ENCODE measurements at regions not wholly inside any gene's neighbourhood (a gene's known extent, or its start where the extent isn't known, plus 50 kb on each side); places are given as distances from the start of the nearest gene placed in this dataset.
A peak's percentile ranks its signal among the peaks of the same experiment; 100 is the strongest.
"Not testable (repeated sequence)": the region's sequence is repeated elsewhere in the genome, so short reads cannot be mapped to it uniquely, and the experiment has no call there.

GRCh38 chr3:146382386-146382785, 87.0 kb downstream of the PLSCR2 start:
- DNase-seq (ENCODE audit: low read depth in 2 of 2): no peak

GRCh38 chr3:146380046-146380445, 89.3 kb downstream of the PLSCR2 start:
- no peak for DNase-seq (ENCODE audit: low read depth in 2 of 2)

- peak in 1 of 2 experiments; percentile 3 for DNase-seq (ENCODE audit: low read depth in 2 of 2)
Measured at GRCh38 chr3:146375219-146375618, 94.1 kb downstream of the PLSCR2 start.

DNA sequence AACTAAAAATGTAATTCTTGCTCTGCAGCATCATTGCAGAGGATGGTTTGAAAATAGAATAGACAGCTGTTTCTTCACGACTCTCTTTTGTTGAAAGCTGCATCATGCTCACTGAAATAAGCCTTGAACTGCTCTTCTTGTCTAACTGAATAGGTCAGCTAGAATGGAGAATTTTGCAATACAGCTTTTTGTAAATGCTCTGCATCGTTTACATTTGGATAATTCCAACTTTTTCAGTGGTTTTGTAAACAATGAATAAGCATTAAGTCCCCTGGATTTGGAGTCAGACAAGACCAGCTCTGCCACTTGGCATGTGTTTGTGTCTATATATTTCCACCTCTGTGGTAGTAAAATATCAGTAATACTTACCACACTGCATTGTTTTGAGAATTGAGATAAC, 95.2 kb downstream of the PLSCR2 start:
- no peak for DNase-seq (ENCODE audit: low read depth in 2 of 2)

- DNase-seq (ENCODE audit: low read depth in 2 of 2): no peak
Measured at GRCh38 chr3:146371902-146372301, 97.5 kb downstream of the PLSCR2 start.

- no peak for DNase-seq (ENCODE audit: low read depth in 2 of 2)
Measured at GRCh38 chr3:146368882-146369523, 100.4 kb downstream of the PLSCR2 start.

GRCh38 chr3:146359841-146360240, 108.9 kb upstream of the PLSCR4 start:
- DNase-seq (ENCODE audit: low read depth in 2 of 2): no peak

GRCh38 chr3:146354421-146354820, 103.5 kb upstream of the PLSCR4 start:
- not testable (repeated sequence) for DNase-seq (ENCODE audit: low read depth in 2 of 2)

- no peak for DNase-seq (ENCODE audit: low read depth in 2 of 2)
Measured at GRCh38 chr3:146350852-146351251, 99.9 kb upstream of the PLSCR4 start.

GRCh38 chr3:146345900-146346299, 95.0 kb upstream of the PLSCR4 start:
- DNase-seq (ENCODE audit: low read depth in 2 of 2): no peak

GRCh38 chr3:146343551-146343950, 92.6 kb upstream of the PLSCR4 start:
- DNase-seq (ENCODE audit: low read depth in 2 of 2): no peak

GRCh38 chr3:146342989-146343388, 92.1 kb upstream of the PLSCR4 start:
- peak; percentile 73 to 81 for DNase-seq (ENCODE audit: low read depth in 2 of 2)

GRCh38 chr3:146339349-146339748, 88.4 kb upstream of the PLSCR4 start:
- DNase-seq (ENCODE audit: low read depth in 2 of 2): no peak

DNA sequence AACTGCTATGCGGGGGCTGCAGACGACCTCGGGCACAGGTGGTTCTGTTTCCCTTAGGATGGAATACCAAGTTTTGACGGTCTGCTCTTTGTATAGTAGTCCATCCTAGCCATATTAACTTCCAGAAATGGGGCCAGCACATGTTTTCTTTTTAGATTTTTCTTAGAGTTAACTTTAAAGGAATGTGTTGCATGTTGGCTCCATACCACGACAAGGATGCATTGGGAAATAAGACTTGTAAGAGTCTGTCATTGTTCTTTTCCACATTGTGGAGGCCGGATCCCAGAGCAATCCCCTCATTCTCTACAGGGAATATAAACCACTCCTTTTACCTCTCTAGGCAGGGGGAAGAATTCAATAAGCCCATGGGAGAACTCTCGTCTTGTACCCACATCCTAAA, 87.1 kb upstream of the PLSCR4 start:
- DNase-seq (ENCODE audit: low read depth in 2 of 2): no peak

DNA sequence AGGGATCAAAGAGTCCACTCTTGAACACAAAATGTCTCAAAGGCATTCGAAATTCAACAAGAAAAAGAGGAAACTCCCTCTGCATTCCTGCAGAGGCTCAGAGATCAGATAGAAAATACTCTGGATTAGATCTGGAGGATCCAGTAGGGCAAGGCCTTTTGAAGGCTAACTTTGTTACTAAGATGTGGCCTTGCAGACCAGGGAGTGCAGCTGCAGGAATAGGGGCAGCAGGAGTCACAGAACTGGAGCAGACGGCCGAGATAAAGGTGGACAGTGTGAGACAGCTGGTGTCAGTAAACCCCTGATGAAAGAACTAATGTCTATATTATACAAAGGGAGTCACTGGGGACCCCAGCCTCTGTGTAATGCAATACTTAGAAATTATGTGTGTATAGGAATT, 84.5 kb upstream of the PLSCR4 start:
- no peak for DNase-seq (ENCODE audit: low read depth in 2 of 2)

DNA sequence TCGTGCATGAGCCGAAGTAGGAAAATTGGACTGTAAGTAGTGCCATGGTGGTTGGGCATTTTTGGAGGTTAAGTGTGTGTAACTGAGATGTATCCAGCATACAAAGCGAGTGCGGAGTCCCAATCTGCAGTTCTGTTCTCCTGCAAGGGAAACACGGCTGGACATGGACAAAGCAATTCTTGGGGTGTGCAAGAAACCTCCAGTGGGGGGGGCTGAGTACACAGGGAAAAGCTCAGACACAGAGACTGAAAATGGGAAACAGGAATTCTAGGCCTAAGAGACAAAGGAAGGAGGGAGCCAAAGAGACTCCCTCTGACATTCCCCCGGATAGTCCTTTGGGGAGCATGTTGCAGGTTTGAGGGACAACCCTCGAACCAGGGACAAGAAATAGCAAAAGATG, 83.2 kb upstream of the PLSCR4 start:
- DNase-seq (ENCODE audit: low read depth in 2 of 2): no peak

DNA sequence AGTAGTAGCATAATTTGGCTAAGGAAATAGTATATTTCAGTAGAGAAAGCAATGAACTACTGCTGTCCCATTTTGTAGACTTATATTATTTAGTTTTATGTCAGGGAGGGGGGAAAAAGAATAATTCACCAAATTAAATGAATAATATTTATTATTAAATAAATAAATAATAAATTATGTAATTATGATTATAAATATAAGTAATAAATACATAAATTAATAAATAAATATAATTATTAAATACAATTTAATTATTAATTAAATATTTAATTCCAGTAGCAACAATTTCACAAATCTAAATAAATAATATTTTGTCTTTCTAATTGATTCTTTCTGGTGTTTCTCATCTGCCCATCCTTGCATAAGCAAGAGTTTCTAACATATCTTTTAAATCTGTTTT, 81.1 kb upstream of the PLSCR4 start:
- no peak for DNase-seq (ENCODE audit: low read depth in 2 of 2)

GRCh38 chr3:146326875-146327543, 76.1 kb upstream of the PLSCR4 start:
- DNase-seq (ENCODE audit: low read depth in 2 of 2): peak; percentile 48 to 53

GRCh38 chr3:146325170-146325569, 74.3 kb upstream of the PLSCR4 start:
- DNase-seq (ENCODE audit: low read depth in 2 of 2): no peak

DNA sequence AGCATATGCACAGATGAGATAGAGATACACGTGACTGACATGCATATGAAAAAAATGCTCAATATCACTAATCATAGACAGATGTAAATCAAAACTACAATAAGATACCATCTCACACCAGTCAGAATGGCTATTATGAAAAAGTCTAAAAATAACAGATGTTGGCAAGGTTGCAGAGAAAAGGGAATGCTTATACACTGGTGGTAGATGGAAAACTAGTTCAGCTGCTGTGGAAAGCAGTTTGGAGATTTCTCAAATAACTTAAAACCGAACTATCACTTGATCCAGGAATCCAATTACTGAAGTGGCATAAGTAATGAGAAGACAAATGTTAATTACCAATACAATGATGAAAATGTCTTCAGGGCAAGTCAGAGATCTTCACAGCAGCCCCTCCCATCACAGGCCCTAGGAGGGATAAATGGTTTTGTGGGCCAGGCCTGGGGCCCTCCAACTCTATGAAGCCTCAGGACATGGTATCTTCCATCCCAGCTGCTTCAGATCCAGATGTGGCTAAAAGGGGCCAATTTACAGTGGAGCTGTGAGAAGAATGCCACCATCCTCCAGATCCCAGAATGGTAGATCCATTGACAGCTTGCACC, 71.4 kb upstream of the PLSCR4 start:
- peak; percentile 59 to 60 for DNase-seq (ENCODE audit: low read depth in 2 of 2)

DNA sequence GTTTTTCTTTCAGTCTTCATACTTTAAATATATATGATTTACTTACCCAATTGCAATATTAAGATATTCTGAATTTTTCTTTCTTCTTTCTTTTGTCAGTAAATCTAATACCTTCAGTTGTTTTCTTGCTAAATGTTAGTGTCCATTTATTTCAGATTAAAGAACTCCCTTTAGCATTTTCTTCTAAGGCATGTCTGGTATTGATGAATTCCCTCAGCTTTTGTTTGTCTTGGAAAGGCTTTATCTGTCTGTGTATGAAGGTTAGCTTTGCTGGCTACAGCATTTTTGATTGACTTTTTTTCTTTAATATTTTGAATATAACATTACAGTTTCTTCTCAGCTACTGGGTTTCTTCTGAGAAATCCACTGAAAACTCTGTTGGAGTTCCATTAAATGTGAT, 64.0 kb upstream of the PLSCR4 start:
- no peak for DNase-seq (ENCODE audit: low read depth in 2 of 2)

DNA sequence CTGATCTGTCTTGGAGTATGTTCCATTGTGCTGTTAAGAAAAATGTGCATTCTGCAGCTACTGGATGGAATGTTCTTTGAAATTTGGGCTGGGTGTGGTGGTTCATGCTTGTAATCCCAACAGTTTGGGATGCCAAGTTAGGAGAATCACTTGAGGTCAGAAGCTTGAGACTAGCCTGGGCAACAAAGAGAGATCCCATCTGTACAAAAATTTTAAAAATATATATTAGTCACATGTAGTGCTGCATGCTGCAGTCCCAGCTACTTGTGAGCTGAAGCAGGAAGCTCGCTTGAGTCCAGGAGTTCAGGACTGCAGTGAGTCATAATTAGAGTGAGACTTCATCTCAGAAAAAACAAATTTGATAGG, 62.8 kb upstream of the PLSCR4 start:
- DNase-seq (ENCODE audit: low read depth in 2 of 2): peak; percentile 55 to 64

DNA sequence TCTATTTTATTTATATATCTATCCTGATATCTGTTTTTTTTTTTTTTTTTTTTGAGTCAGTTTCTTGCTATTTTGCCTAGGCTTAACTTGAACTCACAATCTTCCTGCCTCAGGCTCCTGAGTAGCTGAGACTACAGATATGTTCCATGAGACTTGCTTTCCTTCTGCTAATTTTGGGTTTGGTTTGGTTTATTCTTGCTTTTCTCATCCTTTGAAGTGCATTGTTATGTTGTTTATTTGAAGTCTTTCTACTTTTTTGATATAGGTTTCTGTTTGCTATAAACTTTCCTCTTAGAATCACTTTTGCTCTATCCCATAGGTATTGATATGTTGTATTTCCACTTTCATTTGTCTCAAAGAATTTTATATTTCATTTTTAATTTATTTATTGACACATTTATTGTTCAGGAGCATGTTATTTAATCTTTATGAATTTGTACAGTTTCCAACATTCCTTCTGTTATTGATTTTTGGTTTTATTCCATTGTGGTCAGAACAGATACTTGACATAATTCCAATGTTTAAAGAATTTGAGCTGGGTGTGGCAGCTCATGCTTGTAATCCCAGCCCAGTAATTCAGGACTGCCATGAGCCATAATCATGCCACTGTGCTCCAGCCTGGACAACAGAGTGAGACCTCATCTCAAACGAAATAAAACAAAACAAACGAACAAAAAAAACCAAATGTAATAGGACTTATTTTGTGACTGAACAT, 62.3 kb upstream of the PLSCR4 start:
- peak in 1 of 2 experiments; percentile 41 for DNase-seq (ENCODE audit: low read depth in 2 of 2)

All from fibroblast of skin of left biceps (primary cell).